SU-DHL-6 (cell line): ENCODE measurements at regions not wholly inside any gene's neighbourhood (a gene's known extent, or its start where the extent isn't known, plus 50 kb on each side); places are given as distances from the start of the nearest gene placed in this dataset.

Experiments
- H2AFZ ChIP-seq: fragments of 200-600 bp; sonication (generic); 2 replicates; pipeline ENCODE4 v1.6.1; 2014; ENCODE audit warnings: low read depth, mild to moderate bottlenecking, moderate library complexity, mixed read lengths, antibody characterized with exemption, low read length; ENCODE audit not compliant: severe bottlenecking
- H3F3A ChIP-seq: fragments of 200-600 bp; shearing (Covaris generic); 2 replicates; pipeline ENCODE4 v1.6.0; 2016; ENCODE audit warnings: antibody characterized with exemption, mild to moderate bottlenecking; ENCODE audit not compliant: insufficient read depth
- H3K27ac ChIP-seq: fragments of 200-600 bp; sonication (generic); 2 replicates; pipeline ENCODE4 v1.5.1; 2016; ENCODE audit warnings: low read depth, mild to moderate bottlenecking, low read length, moderate library complexity, mixed read lengths
- H3K27me3 ChIP-seq: fragments of 200-600 bp; sonication (generic), shearing (Covaris generic); 2 replicates; pipeline ENCODE4 v1.6.0; 2014; ENCODE audit warnings: mild to moderate bottlenecking, low read length
- H3K36me3 ChIP-seq: fragments of 200-600 bp; sonication (generic); 2 replicates; pipeline ENCODE4 v1.6.1; 2014; ENCODE audit warnings: mild to moderate bottlenecking, low read length, mixed read lengths
- H3K4me2 ChIP-seq: fragments of 300-600, 200-600 bp; shearing (Covaris generic), sonication (generic); 2 replicates; pipeline ENCODE4 v1.6.0; 2014; ENCODE audit warnings: low read length, low read depth, mild to moderate bottlenecking; ENCODE audit not compliant: poor library complexity, severe bottlenecking
- H3K4me3 ChIP-seq: fragments of 200-600 bp; sonication (generic); 2 replicates; pipeline ENCODE4 v1.5.1; 2014; ENCODE audit warnings: antibody characterized with exemption, low read length, mild to moderate bottlenecking, mixed read lengths; ENCODE audit not compliant: insufficient read depth, poor library complexity, severe bottlenecking
- H3K79me2 ChIP-seq: fragments of 200-600 bp; sonication (generic); 2 replicates; pipeline ENCODE4 v1.6.1; 2014; ENCODE audit warnings: mild to moderate bottlenecking, low read length, moderate library complexity; ENCODE audit not compliant: insufficient read depth
- H3K9ac ChIP-seq: fragments of 200-600 bp; sonication (generic); 2 replicates; pipeline ENCODE4 v1.7.0; 2014; ENCODE audit warnings: mild to moderate bottlenecking, low read length
- H3K9me2 ChIP-seq: fragments of 200-600 bp; sonication (generic); replicated peaks from 2 replicates; pipeline ENCODE4 v1.6.1; 2014; ENCODE audit warnings: low read length; ENCODE audit not compliant: insufficient read depth
- H3K9me3 ChIP-seq: fragments of 200-600 bp; sonication (generic); 2 replicates; pipeline ENCODE4 v1.6.1; 2014; ENCODE audit warnings: low read length, mixed read lengths; ENCODE audit not compliant: insufficient read depth
- H4K20me1 ChIP-seq: fragments of 200-600 bp; sonication (generic); 2 replicates; pipeline ENCODE4 v1.6.1; 2014; ENCODE audit warnings: low read depth, mild to moderate bottlenecking, antibody characterized with exemption, low read length, moderate library complexity, mixed read lengths
- EZH2phosphoT487 ChIP-seq: fragments of 200-600 bp; sonication (generic), shearing (Covaris generic); conservative IDR thresholded peaks from 2 replicates; pipeline ENCODE4 v1.6.1; 2018; ENCODE audit warnings: mild to moderate bottlenecking, antibody characterized with exemption, low read length, moderate library complexity, mixed read lengths
- TF ChIP-seq, protein P1 (sequence below): fragments of 200-600 bp; sonication (generic); IDR thresholded peaks from one replicate; pipeline ENCODE4 v1.5.1; 2017; ENCODE audit warnings: antibody characterized with exemption, mild to moderate bottlenecking, low read length, moderate library complexity; ENCODE audit not compliant: insufficient read depth, poor library complexity, severe bottlenecking

DNA sequence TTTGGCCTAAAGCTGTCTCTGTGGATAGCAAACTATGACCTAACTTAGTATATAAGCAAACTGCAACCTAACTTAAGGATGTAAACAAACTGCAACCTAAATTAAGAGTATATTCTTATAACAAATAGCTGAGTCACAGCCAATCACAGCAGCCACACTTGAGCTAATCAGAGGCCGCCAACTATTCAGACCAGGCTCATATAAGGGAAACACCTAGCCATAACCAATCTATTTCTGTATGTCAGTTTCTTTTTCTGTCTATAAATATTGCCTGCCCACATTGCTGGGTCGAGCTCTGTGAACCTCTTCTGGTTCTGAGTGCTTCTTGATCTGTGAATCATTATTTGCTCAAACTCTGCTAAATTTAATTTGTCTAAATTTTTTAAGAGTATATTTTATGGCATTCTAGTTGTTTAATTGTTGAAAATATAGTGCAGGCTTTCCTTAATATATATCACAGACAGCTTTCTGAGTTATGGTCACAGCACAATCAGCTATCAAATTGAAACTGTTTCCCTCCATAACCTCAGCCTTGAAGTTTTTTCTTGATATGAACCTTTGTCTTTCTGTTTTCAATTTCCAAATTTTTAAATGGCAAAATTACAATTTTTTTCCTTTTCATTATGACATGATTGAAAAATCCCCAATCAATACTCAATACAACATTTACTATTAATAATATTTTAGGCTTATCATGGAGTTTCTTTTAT, 327.1 kb upstream of the NUDT12 start:
- Histone ChIP-seq H3K79me2 (no peaks in the 10 kb centered on the region), H3K27ac (no peak overlapping the region), H3K4me3 (no peak overlapping the region), H3K4me2 (no peak overlapping the region), H3K27me3 (no peaks in the 10 kb centered on the region; the same call in 1 of the 2 replicates), H3K36me3 (no peaks in the 10 kb centered on the region), H3K9me2 (no peaks in the 10 kb centered on the region), H2AFZ (no peak overlapping the region), H3F3A (no peaks in the 10 kb centered on the region), H4K20me1 (no peaks in the 10 kb centered on the region), H3K9ac (no peak overlapping the region), H3K9me3 (no peaks in the 10 kb centered on the region)
- TF ChIP-seq EZH2phosphoT487, result no peak
- TF ChIP-seq, protein P1, sequence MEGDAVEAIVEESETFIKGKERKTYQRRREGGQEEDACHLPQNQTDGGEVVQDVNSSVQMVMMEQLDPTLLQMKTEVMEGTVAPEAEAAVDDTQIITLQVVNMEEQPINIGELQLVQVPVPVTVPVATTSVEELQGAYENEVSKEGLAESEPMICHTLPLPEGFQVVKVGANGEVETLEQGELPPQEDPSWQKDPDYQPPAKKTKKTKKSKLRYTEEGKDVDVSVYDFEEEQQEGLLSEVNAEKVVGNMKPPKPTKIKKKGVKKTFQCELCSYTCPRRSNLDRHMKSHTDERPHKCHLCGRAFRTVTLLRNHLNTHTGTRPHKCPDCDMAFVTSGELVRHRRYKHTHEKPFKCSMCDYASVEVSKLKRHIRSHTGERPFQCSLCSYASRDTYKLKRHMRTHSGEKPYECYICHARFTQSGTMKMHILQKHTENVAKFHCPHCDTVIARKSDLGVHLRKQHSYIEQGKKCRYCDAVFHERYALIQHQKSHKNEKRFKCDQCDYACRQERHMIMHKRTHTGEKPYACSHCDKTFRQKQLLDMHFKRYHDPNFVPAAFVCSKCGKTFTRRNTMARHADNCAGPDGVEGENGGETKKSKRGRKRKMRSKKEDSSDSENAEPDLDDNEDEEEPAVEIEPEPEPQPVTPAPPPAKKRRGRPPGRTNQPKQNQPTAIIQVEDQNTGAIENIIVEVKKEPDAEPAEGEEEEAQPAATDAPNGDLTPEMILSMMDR, result no peak

DNA sequence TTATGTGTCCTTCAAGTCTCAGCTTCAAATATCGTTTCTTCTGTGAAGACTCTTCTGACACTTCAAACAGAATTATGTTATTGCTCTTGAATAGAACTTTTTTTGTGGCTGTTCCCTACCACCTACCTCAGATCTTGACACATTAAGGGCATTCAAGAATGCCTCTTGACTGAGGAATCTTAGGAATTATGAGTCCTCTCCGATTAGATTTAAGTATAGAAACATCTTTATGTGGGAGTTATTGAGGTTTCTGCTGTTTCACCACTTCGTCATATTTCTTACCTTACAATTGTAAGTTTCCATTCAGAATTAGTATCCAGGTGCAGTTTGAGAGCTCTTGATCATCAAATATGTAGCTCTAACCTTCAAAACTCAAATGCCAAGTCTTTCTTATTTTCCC, 324.2 kb upstream of the NUDT12 start:
- Histone ChIP-seq H3K9ac (no peak overlapping the region), H3K36me3 (no peaks in the 10 kb centered on the region), H3K27me3 (no peaks in the 10 kb centered on the region), H3K9me2 (no peaks in the 10 kb centered on the region), H2AFZ (no peak overlapping the region), H3K4me3 (no peak overlapping the region), H3K79me2 (no peaks in the 10 kb centered on the region), H3K4me2 (no peak overlapping the region), H4K20me1 (no peaks in the 10 kb centered on the region), H3K27ac (no peak overlapping the region), H3F3A (no peaks in the 10 kb centered on the region), H3K9me3 (no peaks in the 10 kb centered on the region)
- no peak for TF ChIP-seq EZH2phosphoT487
- TF ChIP-seq, protein P1, result no peak

DNA sequence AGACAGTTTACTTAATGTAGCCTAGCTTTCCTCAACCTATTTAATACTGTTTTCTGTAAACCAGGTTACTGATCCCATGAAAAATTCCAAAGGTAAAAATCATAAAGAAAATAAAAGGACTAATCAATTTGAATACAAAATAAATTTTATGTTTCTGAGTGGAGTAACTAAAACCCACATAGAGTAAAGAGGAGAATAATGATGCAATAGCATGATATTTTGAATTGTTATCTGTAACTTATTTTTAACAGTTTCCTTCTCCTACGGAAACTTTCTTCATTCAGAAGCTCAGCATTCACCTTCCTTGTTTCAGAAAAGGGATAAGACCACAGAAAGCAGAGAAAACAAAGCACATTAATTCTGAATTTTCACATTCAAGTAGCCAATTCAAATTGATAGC, 320.6 kb upstream of the NUDT12 start:
- no peaks in the 10 kb centered on the region for H3K27me3 ChIP-seq

More for the DNA sequence above, 320.6 kb upstream of the NUDT12 start:
- Histone ChIP-seq H3K27ac (no peak overlapping the region), H2AFZ (no peak overlapping the region), H4K20me1 (no peaks in the 10 kb centered on the region), H3K79me2 (no peaks in the 10 kb centered on the region), H3K36me3 (no peaks in the 10 kb centered on the region), H3K4me3 (no peak overlapping the region), H3F3A (no peaks in the 10 kb centered on the region), H3K9ac (no peak overlapping the region), H3K9me3 (no peaks in the 10 kb centered on the region), H3K9me2 (no peaks in the 10 kb centered on the region), H3K4me2 (no peak overlapping the region)
- TF ChIP-seq, protein P1, result no peak
- no peak for TF ChIP-seq EZH2phosphoT487
